ENCODE measurements at regions not wholly inside any gene's neighbourhood (a gene's known extent, or its start where the extent isn't known, plus 50 kb on each side); places are given as distances from the start of the nearest gene placed in this dataset.

- no peak for TF ChIP-seq POLR2A (IDR thresholded peaks at IDR 0.05)
- TF ChIP-seq CTCF (IDR thresholded peaks at IDR 0.05) = peak; percentile 40 to 62 (median 53)
- no peak for TF ChIP-seq EP300 (IDR thresholded peaks at IDR 0.05; ENCODE audit: low read depth)
- no peak for TF ChIP-seq POLR2AphosphoS5 (IDR thresholded peaks at IDR 0.05)
Observed at GRCh38 chr4:81913427-81913879, 441.7 kb upstream of the RASGEF1B start.

Data from transverse colon (tissue), 4 donors.